ENCODE measurements at regions not wholly inside any gene's neighbourhood (a gene's known extent, or its start where the extent isn't known, plus 50 kb on each side); places are given as distances from the start of the nearest gene placed in this dataset.

DNA sequence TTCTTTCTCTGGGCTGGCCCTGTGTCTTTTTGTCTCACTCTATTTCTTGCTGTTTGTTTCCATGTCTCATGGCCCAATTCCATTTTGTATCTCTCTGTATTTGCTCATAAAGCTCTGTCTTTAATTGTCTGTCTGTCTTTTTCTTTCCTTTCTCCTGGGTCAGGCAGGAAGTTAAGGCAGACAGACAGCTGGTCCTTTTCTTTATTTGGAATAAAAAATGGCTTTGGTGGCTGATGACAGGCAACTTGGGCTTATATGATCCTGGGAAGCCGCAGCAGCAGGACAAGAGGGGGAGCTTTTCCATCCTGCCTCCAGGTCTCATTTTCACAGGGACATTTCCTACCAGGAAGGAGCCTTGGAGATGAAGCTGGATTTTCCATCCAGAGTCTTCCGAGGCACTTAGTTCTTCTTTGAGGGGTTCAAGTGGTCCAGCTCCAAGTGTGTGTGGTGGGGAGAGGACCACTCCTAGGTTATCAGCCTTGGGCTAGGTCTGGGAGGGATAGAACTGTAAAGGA lies 138.7 kb downstream of the TDRD15 start:
- no peak overlapping the region for H3K4me2 ChIP-seq (ENCODE audit: extremely low read depth, insufficient read depth, low read length)
- H3K36me3 ChIP-seq (ENCODE audit: control insufficient read depth, insufficient read depth, low read length) = no peaks in the 10 kb centered on the region
- TF ChIP-seq EZH2 (IDR thresholded peaks at IDR 0.05; ENCODE audit: low read length, missing control alignments) = no peak
- TF ChIP-seq, protein P1, sequence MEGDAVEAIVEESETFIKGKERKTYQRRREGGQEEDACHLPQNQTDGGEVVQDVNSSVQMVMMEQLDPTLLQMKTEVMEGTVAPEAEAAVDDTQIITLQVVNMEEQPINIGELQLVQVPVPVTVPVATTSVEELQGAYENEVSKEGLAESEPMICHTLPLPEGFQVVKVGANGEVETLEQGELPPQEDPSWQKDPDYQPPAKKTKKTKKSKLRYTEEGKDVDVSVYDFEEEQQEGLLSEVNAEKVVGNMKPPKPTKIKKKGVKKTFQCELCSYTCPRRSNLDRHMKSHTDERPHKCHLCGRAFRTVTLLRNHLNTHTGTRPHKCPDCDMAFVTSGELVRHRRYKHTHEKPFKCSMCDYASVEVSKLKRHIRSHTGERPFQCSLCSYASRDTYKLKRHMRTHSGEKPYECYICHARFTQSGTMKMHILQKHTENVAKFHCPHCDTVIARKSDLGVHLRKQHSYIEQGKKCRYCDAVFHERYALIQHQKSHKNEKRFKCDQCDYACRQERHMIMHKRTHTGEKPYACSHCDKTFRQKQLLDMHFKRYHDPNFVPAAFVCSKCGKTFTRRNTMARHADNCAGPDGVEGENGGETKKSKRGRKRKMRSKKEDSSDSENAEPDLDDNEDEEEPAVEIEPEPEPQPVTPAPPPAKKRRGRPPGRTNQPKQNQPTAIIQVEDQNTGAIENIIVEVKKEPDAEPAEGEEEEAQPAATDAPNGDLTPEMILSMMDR (conservative IDR thresholded peaks at IDR 0.05 in 1 of 2, IDR thresholded peaks at IDR 0.05 in 1 of 2; ENCODE audit: low read depth in 1 of 2, low read length in 2 of 2) = no peak
- H3K9me3 ChIP-seq (ENCODE audit: control insufficient read depth, insufficient read depth, low read depth, low read length) = no peaks in the 10 kb centered on the region
- no peaks in the 10 kb centered on the region for H3K27me3 ChIP-seq (ENCODE audit: control insufficient read depth, insufficient read depth, low read length)
- no peaks in the 10 kb centered on the region for H3K79me2 ChIP-seq (ENCODE audit: control insufficient read depth, insufficient read depth, low read length)
- no peak overlapping the region for H3K9ac ChIP-seq (ENCODE audit: insufficient read depth, low read length)
- no peaks in the 10 kb centered on the region for H3K4me1 ChIP-seq (ENCODE audit: control insufficient read depth, extremely low read depth, insufficient read depth, low read length)
- H4K20me1 ChIP-seq (ENCODE audit: control insufficient read depth, extremely low read depth, insufficient read depth, low read length) = no peaks in the 10 kb centered on the region
- H3K4me3 ChIP-seq (replicated peaks in 1 of 4; ENCODE audit: control extremely low read depth in 1 of 4, insufficient read depth in 1 of 4, low read depth in 3 of 4, low read length in 4 of 4) = no peak overlapping the region
- DNase-seq (ENCODE audit: low read depth in 2 of 2) = no peak
- no peak overlapping the region for H3K27ac ChIP-seq (ENCODE audit: insufficient read depth, low read length)
- no peak overlapping the region for H2AFZ ChIP-seq (ENCODE audit: low read length)

DNA sequence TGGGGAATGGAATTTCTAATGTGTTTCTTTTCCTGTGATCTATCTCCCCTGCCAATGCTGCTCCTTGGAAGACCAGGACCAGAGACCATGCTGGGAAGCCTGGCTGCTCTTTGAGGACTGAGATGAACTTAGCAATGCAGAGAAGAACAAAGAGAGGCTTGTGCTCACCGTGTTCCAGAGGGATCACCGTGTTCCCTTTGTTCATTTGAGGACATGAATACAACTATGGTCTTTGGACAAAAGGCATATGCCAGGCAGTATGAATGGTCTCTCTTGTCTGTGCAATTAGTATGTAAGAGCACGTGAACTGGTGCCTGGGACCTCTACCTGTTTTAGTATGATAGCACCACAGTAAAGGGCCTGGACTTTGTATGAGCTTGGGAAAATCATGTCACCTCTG lies 139.9 kb downstream of the TDRD15 start:
- no peak overlapping the region for H3K9ac ChIP-seq (ENCODE audit: insufficient read depth, low read length)
- H3K27ac ChIP-seq (ENCODE audit: insufficient read depth, low read length) = no peak overlapping the region
- no peaks in the 10 kb centered on the region for H3K36me3 ChIP-seq (ENCODE audit: control insufficient read depth, insufficient read depth, low read length)
- TF ChIP-seq, protein P1 (conservative IDR thresholded peaks at IDR 0.05 in 1 of 2, IDR thresholded peaks at IDR 0.05 in 1 of 2; ENCODE audit: low read depth in 1 of 2, low read length in 2 of 2) = no peak
- TF ChIP-seq EZH2 (IDR thresholded peaks at IDR 0.05; ENCODE audit: low read length, missing control alignments) = no peak
- no peaks in the 10 kb centered on the region for H3K79me2 ChIP-seq (ENCODE audit: control insufficient read depth, insufficient read depth, low read length)
- H2AFZ ChIP-seq (ENCODE audit: low read length) = no peak overlapping the region
- DNase-seq (ENCODE audit: low read depth in 2 of 2) = no peak
- no peak overlapping the region for H3K4me3 ChIP-seq (replicated peaks in 1 of 4; ENCODE audit: control extremely low read depth in 1 of 4, insufficient read depth in 1 of 4, low read depth in 3 of 4, low read length in 4 of 4)
- H3K9me3 ChIP-seq (ENCODE audit: control insufficient read depth, insufficient read depth, low read depth, low read length) = no peaks in the 10 kb centered on the region
- no peak overlapping the region for H3K4me2 ChIP-seq (ENCODE audit: extremely low read depth, insufficient read depth, low read length)
- H3K4me1 ChIP-seq (ENCODE audit: control insufficient read depth, extremely low read depth, insufficient read depth, low read length) = no peaks in the 10 kb centered on the region
- no peaks in the 10 kb centered on the region for H4K20me1 ChIP-seq (ENCODE audit: control insufficient read depth, extremely low read depth, insufficient read depth, low read length)
- no peaks in the 10 kb centered on the region for H3K27me3 ChIP-seq (ENCODE audit: control insufficient read depth, insufficient read depth, low read length)

DNA sequence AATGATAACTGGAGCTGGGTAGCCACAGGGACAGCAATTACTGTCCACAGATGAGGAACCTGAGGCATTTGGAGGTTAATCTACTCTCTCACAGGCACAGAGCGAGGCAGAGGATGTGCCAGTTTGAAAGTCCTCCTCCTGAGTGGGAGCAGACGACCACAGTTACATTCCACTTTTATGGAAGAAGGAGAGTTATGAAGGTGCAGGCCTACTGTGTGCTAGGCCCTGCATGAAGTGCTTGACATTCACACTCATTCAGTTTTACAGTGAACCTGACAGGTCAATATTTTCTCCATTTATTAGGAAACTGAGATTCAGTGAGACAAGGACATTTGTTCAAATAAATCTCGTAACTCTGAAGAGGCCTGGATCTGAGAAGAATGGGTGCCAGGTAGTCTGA lies 142.0 kb downstream of the TDRD15 start:
- Histone ChIP-seq H3K27ac (ENCODE audit: insufficient read depth, low read length) (no peak overlapping the region), H3K79me2 (ENCODE audit: control insufficient read depth, insufficient read depth, low read length) (no peaks in the 10 kb centered on the region), H3K4me2 (ENCODE audit: extremely low read depth, insufficient read depth, low read length) (no peak overlapping the region), H3K9ac (ENCODE audit: insufficient read depth, low read length) (no peak overlapping the region), H3K36me3 (ENCODE audit: control insufficient read depth, insufficient read depth, low read length) (no peaks in the 10 kb centered on the region), H2AFZ (ENCODE audit: low read length) (no peak overlapping the region), H4K20me1 (ENCODE audit: control insufficient read depth, extremely low read depth, insufficient read depth, low read length) (no peaks in the 10 kb centered on the region), H3K4me1 (ENCODE audit: control insufficient read depth, extremely low read depth, insufficient read depth, low read length) (no peaks in the 10 kb centered on the region), H3K27me3 (ENCODE audit: control insufficient read depth, insufficient read depth, low read length) (no peaks in the 10 kb centered on the region), H3K9me3 (ENCODE audit: control insufficient read depth, insufficient read depth, low read depth, low read length) (no peaks in the 10 kb centered on the region), H3K4me3 (replicated peaks in 1 of 4; ENCODE audit: control extremely low read depth in 1 of 4, insufficient read depth in 1 of 4, low read depth in 3 of 4, low read length in 4 of 4) (no peak overlapping the region)
- TF ChIP-seq, protein P1 (conservative IDR thresholded peaks at IDR 0.05 in 1 of 2, IDR thresholded peaks at IDR 0.05 in 1 of 2; ENCODE audit: low read depth in 1 of 2, low read length in 2 of 2) = no peak
- TF ChIP-seq EZH2 (IDR thresholded peaks at IDR 0.05; ENCODE audit: low read length, missing control alignments) = no peak
- no peak for DNase-seq (ENCODE audit: low read depth in 2 of 2)
